ENCODE measurements at regions not wholly inside any gene's neighbourhood (a gene's known extent, or its start where the extent isn't known, plus 50 kb on each side); places are given as distances from the start of the nearest gene placed in this dataset.

DNA sequence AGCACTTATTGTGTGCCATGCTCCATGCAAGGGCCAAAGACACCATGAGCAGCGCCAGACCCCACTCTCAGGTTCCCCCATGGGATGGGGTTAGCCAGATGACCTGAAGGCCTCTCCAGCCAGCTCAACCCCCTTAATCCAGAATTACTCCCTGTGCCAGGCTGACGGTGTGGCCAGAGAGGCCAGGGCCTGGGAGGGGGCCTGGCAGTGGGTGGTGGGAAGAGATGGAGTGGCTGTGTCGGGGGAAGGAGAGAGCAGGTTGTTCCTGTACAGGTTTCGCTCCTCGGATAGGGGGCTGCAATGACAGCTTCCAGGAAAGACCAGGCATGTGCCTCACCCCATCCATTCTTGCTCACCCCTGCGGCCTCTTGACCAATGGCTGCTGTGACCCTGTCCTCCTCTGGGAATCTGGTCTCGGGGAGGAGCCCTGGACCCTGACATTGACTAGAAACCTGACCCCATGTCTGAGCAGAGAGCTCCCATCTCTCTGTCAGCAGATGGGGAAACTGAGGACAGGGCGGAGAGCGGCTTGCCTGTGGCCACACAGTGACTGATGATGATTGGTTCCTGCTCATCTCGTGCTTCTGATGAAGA, 345.3 kb downstream of the MATN1 start:
- H2AFZ ChIP-seq (ENCODE audit: low read length), result no peak overlapping the region
- no peak overlapping the region for H3K9ac ChIP-seq (ENCODE audit: low read depth, low read length, poor library complexity, severe bottlenecking)
- H4K20me1 ChIP-seq (ENCODE audit: insufficient read depth, low read length, poor library complexity, severe bottlenecking), result no peaks in the 10 kb centered on the region
- H3K4me3 ChIP-seq (ENCODE audit: low read length, poor library complexity, severe bottlenecking), result no peak overlapping the region
- no peaks in the 10 kb centered on the region for H3K9me3 ChIP-seq (ENCODE audit: insufficient read depth, low read depth, low read length)
- no peaks in the 10 kb centered on the region for H3F3A ChIP-seq (ENCODE audit: low read depth)
- H3K9me2 ChIP-seq (replicated peaks; ENCODE audit: low read depth, low read length), result no peaks in the 10 kb centered on the region
- TF ChIP-seq, protein P1, sequence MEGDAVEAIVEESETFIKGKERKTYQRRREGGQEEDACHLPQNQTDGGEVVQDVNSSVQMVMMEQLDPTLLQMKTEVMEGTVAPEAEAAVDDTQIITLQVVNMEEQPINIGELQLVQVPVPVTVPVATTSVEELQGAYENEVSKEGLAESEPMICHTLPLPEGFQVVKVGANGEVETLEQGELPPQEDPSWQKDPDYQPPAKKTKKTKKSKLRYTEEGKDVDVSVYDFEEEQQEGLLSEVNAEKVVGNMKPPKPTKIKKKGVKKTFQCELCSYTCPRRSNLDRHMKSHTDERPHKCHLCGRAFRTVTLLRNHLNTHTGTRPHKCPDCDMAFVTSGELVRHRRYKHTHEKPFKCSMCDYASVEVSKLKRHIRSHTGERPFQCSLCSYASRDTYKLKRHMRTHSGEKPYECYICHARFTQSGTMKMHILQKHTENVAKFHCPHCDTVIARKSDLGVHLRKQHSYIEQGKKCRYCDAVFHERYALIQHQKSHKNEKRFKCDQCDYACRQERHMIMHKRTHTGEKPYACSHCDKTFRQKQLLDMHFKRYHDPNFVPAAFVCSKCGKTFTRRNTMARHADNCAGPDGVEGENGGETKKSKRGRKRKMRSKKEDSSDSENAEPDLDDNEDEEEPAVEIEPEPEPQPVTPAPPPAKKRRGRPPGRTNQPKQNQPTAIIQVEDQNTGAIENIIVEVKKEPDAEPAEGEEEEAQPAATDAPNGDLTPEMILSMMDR (conservative IDR thresholded peaks at IDR 0.05; ENCODE audit: low read length), result no peak
- TF ChIP-seq EZH2phosphoT487 (IDR thresholded peaks at IDR 0.05; ENCODE audit: borderline replicate concordance), result no peak
- no peaks in the 10 kb centered on the region for H3K27me3 ChIP-seq (ENCODE audit: insufficient read depth, low read length, poor library complexity, severe bottlenecking)
- no peaks in the 10 kb centered on the region for H3K79me2 ChIP-seq (ENCODE audit: insufficient read depth, low read length)
- no peaks in the 10 kb centered on the region for H3K36me3 ChIP-seq (ENCODE audit: insufficient read depth, low read length)
- H3K4me1 ChIP-seq (ENCODE audit: insufficient read depth, low read length, poor library complexity, severe bottlenecking), result no peaks in the 10 kb centered on the region
- H3K4me2 ChIP-seq (ENCODE audit: low read depth, low read length, poor library complexity, severe bottlenecking), result no peak overlapping the region

DNA sequence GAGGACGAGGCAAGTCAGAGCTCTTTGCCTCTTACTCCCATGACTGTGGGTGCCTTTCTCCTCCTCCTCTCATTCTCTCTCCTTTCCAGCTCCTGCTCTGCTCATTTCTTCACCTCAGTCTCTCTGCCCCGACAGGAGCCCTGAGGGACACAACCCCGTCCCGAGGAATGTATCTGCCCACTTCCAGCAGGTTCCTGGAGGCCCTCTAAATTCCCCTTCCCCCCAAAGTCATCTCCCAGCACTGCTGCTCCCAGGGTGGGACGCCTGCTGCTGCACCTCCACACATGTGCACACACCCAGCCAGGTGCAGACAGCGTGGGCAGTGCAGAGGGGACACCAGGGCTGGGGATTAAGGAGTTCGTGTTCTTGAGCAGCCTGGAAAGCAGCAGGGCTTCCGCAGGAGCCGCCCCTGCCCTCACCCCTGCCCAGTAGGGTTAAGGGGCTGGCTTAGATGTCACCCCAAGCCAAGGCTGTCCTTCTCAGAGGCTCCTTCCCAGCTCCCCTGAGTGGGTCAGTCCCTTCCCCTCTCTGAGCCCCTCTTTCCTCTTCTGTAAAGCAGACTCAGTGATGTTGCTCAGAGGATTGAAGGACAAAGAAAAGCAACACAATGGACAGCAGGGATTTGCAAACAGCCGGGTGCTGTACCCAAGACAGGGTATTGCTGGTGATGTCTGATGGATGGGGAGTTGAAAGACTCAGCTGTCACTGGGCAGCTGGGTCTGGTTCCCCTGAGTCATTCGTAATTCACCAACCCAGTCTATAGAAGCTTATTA, 346.0 kb downstream of the MATN1 start:
- Histone ChIP-seq H3K9me3 (ENCODE audit: insufficient read depth, low read depth, low read length) (no peaks in the 10 kb centered on the region), H3F3A (ENCODE audit: low read depth) (no peaks in the 10 kb centered on the region), H4K20me1 (ENCODE audit: insufficient read depth, low read length, poor library complexity, severe bottlenecking) (no peaks in the 10 kb centered on the region), H3K9me2 (replicated peaks; ENCODE audit: low read depth, low read length) (no peaks in the 10 kb centered on the region), H3K36me3 (ENCODE audit: insufficient read depth, low read length) (no peaks in the 10 kb centered on the region), H3K27me3 (ENCODE audit: insufficient read depth, low read length, poor library complexity, severe bottlenecking) (no peaks in the 10 kb centered on the region), H2AFZ (ENCODE audit: low read length) (no peak overlapping the region), H3K79me2 (ENCODE audit: insufficient read depth, low read length) (no peaks in the 10 kb centered on the region), H3K4me3 (ENCODE audit: low read length, poor library complexity, severe bottlenecking) (no peak overlapping the region), H3K9ac (ENCODE audit: low read depth, low read length, poor library complexity, severe bottlenecking) (no peak overlapping the region), H3K4me2 (ENCODE audit: low read depth, low read length, poor library complexity, severe bottlenecking) (no peak overlapping the region), H3K4me1 (ENCODE audit: insufficient read depth, low read length, poor library complexity, severe bottlenecking) (no peaks in the 10 kb centered on the region)
- TF ChIP-seq, protein P1 (conservative IDR thresholded peaks at IDR 0.05; ENCODE audit: low read length), result no peak
- no peak for TF ChIP-seq EZH2phosphoT487 (IDR thresholded peaks at IDR 0.05; ENCODE audit: borderline replicate concordance)

DNA sequence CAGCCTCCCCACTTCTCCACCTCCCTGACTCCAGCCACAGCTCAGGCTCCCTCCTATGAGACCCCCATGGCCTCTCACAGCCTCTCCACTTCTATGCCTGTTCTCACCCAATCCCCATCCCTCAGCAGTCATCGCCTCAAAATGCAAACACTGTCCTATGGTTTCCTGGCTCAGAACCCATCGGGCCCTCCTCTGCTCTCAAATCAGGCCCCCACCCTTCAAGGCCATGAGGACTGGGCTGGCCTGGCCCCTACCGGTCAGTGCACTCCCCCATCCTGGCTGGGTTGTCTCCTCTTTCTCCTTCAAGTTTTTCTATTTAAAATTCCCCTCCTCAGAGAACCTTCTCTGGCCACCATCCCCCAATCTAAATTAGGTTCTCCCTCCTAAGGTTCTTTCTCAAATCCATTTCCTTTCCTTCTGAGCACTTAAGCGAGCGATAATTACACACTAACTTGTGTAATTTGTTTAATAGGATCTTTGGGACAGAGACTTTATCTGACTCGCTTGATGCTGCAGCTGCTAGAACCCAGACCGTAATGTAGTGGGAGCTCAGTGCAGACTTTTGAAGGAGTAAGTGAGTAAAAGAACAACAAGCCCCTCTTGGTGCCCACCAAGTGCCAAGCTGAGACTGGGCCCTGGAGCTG, 347.2 kb downstream of the MATN1 start:
- no peak for TF ChIP-seq EZH2phosphoT487 (IDR thresholded peaks at IDR 0.05; ENCODE audit: borderline replicate concordance)
- TF ChIP-seq, protein P1 (conservative IDR thresholded peaks at IDR 0.05; ENCODE audit: low read length), result no peak
- no peak overlapping the region for H3K4me2 ChIP-seq (ENCODE audit: low read depth, low read length, poor library complexity, severe bottlenecking)
- H3K4me1 ChIP-seq (ENCODE audit: insufficient read depth, low read length, poor library complexity, severe bottlenecking), result no peaks in the 10 kb centered on the region
- no peaks in the 10 kb centered on the region for H4K20me1 ChIP-seq (ENCODE audit: insufficient read depth, low read length, poor library complexity, severe bottlenecking)
- no peaks in the 10 kb centered on the region for H3F3A ChIP-seq (ENCODE audit: low read depth)
- H2AFZ ChIP-seq (ENCODE audit: low read length), result no peak overlapping the region
- no peaks in the 10 kb centered on the region for H3K36me3 ChIP-seq (ENCODE audit: insufficient read depth, low read length)
- H3K9me3 ChIP-seq (ENCODE audit: insufficient read depth, low read depth, low read length), result no peaks in the 10 kb centered on the region
- H3K9ac ChIP-seq (ENCODE audit: low read depth, low read length, poor library complexity, severe bottlenecking), result no peak overlapping the region
- no peaks in the 10 kb centered on the region for H3K79me2 ChIP-seq (ENCODE audit: insufficient read depth, low read length)
- no peak overlapping the region for H3K4me3 ChIP-seq (ENCODE audit: low read length, poor library complexity, severe bottlenecking)
- no peaks in the 10 kb centered on the region for H3K9me2 ChIP-seq (replicated peaks; ENCODE audit: low read depth, low read length)
- H3K27me3 ChIP-seq (ENCODE audit: insufficient read depth, low read length, poor library complexity, severe bottlenecking), result no peaks in the 10 kb centered on the region
